ENCODE measurements at regions not wholly inside any gene's neighbourhood (a gene's known extent, or its start where the extent isn't known, plus 50 kb on each side); places are given as distances from the start of the nearest gene placed in this dataset.
"Not testable (repeated sequence)": the region's sequence is repeated elsewhere in the genome, so short reads cannot be mapped to it uniquely, and the experiment has no call there.

DNA sequence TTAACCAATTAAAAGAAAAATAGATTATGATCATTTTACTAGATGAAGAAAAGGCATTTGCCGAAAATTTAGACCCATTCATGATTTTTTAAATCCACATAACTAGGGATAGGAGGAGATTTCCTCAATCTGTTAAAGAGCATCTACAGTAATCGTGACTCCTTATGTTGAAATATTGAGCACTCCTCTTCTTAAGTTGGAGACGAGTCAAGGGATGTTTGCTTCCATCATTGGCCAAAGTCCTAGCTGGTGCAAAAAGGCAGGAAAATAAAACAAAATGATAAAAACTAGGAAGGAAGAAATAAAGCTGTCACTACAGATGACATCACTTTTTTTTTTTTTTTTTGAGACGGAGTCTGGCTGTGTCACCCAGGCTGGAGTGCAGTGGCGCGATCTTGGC lies 245.6 kb upstream of the KAZN start:
- no peaks in the 10 kb centered on the region for H3K27me3 ChIP-seq (ENCODE audit: control insufficient read depth in 1 of 2, insufficient read depth in 2 of 2, low read length in 2 of 2)
- H3K4me1 ChIP-seq (ENCODE audit: control insufficient read depth, insufficient read depth, low read length), result no peaks in the 10 kb centered on the region
- H3K27ac ChIP-seq (ENCODE audit: low read length), result no peak overlapping the region
- no peaks in the 10 kb centered on the region for H3K36me3 ChIP-seq (ENCODE audit: control insufficient read depth in 2 of 2, insufficient read depth in 2 of 2, low read length in 2 of 2)
- H3K4me3 ChIP-seq (ENCODE audit: low read length in 2 of 2), result no peak overlapping the region
- no peak overlapping the region for H3K9ac ChIP-seq (ENCODE audit: low read length in 2 of 2)
- peaks cover 0 to 7% of the 10 kb centered on the region in 2 donors for H3K9me3 ChIP-seq (ENCODE audit: control insufficient read depth in 2 of 2, low read length in 2 of 2)

DNA sequence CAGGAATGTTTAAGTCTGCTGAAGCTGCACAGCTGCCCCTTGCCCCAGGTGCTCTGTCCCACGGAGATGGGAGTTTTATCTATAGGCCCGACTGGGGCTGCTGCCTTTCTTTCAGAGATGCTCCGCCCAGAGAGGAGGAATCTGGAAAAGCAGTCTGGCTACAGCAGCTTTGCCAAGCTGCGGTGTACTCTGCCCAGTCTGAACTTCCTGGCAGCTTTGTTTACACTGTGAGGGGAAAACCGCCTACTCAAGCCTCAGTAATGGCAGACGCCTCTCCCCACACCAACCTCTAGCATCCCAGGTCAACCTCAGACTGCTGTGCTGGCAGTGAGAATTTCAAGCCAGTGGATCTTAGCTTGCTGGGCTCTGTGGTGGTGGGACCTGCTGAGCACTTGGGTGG lies 237.5 kb upstream of the KAZN start:
- H3K27ac ChIP-seq (ENCODE audit: low read length); H3K36me3 ChIP-seq (ENCODE audit: control insufficient read depth in 2 of 2, insufficient read depth in 2 of 2, low read length in 2 of 2); H3K9ac ChIP-seq (ENCODE audit: low read length in 2 of 2); H3K4me3 ChIP-seq (ENCODE audit: low read length in 2 of 2); H3K27me3 ChIP-seq (ENCODE audit: control insufficient read depth in 1 of 2, insufficient read depth in 2 of 2, low read length in 2 of 2); H3K4me1 ChIP-seq (ENCODE audit: control insufficient read depth, insufficient read depth, low read length): not testable (repeated sequence)
- peaks cover 0 to 12% of the 10 kb centered on the region in 2 donors for H3K9me3 ChIP-seq (ENCODE audit: control insufficient read depth in 2 of 2, low read length in 2 of 2)

DNA sequence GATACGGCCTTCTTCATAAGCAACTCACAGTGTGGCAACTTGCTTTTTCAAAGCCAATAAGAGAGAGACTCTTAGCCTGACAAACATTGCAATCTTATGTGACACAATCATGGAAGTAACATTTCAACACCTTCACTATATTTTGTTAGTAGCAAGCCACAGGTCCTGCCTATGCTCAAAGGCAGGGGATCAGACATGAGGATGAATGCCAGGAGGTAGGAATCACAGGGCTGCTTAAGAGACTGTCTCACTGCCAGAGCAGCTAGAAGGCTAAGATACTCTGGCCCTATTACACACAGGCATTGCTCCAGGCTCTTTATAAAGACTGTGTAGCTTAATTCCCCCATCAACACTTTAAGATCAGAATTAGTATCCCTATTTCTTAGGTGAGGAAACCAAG lies 236.2 kb upstream of the KAZN start:
- Histone ChIP-seq H3K4me1 (ENCODE audit: control insufficient read depth, insufficient read depth, low read length) (peaks cover 6% of the 10 kb centered on the region), H3K36me3 (ENCODE audit: control insufficient read depth in 2 of 2, insufficient read depth in 2 of 2, low read length in 2 of 2) (no peaks in the 10 kb centered on the region), H3K9ac (ENCODE audit: low read length in 2 of 2) (no peak overlapping the region), H3K27ac (ENCODE audit: low read length) (no peak overlapping the region), H3K9me3 (ENCODE audit: control insufficient read depth in 2 of 2, low read length in 2 of 2) (peaks cover 0 to 12% of the 10 kb centered on the region in 2 donors), H3K27me3 (ENCODE audit: control insufficient read depth in 1 of 2, insufficient read depth in 2 of 2, low read length in 2 of 2) (no peaks in the 10 kb centered on the region), H3K4me3 (ENCODE audit: low read length in 2 of 2) (no peak overlapping the region)

DNA sequence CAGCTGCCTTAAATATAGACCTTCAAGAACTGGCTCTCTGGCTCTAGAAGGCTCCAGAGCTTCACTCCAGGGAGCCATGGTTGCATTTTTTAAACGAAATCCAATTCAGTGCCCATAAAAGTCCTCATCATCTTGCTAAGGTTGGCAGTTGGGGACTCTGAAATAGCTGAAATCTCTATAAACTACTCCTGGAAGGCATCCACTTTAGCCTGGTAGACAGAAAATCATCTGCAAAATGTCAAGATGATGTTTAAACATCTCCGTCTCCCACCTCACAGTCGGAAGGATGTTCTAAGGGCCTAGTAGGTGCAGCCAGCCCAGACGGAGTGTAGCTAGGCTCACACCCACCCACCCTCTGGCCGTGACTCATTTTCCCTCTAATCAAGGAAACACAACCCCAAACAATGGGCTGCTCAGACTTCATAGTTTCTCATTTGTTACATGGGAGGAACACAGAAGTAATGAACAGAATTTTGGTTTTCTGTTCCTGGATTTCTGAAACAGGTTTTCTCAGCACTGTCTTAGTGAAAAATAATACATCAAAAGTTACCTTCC lies 235.4 kb upstream of the KAZN start:
- peaks cover 6% of the 10 kb centered on the region for H3K4me1 ChIP-seq (ENCODE audit: control insufficient read depth, insufficient read depth, low read length)
- peaks cover 0 to 12% of the 10 kb centered on the region in 2 donors for H3K9me3 ChIP-seq (ENCODE audit: control insufficient read depth in 2 of 2, low read length in 2 of 2)
- H3K36me3 ChIP-seq (ENCODE audit: control insufficient read depth in 2 of 2, insufficient read depth in 2 of 2, low read length in 2 of 2), result no peaks in the 10 kb centered on the region
- no peak overlapping the region for H3K27ac ChIP-seq (ENCODE audit: low read length)
- H3K27me3 ChIP-seq (ENCODE audit: control insufficient read depth in 1 of 2, insufficient read depth in 2 of 2, low read length in 2 of 2), result peaks cover 0 to 2% of the 10 kb centered on the region in 2 donors
- no peak overlapping the region for H3K4me3 ChIP-seq (ENCODE audit: low read length in 2 of 2)
- H3K9ac ChIP-seq (ENCODE audit: low read length in 2 of 2), result no peak overlapping the region

DNA sequence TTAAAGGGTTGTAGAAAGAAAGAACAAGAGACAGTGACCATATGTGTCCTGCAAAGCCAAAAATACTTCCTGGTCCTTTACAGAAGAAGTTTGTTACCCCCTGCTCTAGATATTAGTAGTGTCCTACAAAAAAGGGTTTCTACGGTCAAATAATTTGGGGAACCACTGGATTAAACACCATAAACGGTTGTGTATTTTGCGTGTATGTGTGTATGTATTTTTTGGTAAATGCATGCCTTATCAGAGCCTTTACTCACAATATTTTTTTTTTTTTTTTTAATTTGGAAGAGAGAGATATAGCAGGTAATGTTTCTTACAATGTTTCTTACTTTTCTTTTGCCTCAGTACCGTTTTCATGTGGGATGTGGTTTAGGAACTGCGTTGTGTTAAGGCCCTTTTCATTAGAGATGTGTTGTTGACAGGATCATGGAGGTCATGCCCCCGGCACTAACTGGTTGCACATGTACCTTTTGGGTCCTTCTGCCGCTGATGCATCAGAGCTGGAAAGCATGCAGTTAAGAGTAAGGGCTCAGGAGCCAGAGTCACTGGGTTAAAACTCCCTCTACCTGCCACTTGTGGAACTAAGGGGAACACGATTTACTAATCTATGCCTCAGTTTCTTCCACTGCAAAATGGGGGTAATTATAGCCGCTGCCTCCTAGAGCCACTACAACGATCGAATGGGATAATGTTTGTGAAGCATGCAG lies 234.6 kb upstream of the KAZN start:
- Histone ChIP-seq H3K9me3 (ENCODE audit: control insufficient read depth in 2 of 2, low read length in 2 of 2) (peaks cover 0 to 12% of the 10 kb centered on the region in 2 donors), H3K36me3 (ENCODE audit: control insufficient read depth in 2 of 2, insufficient read depth in 2 of 2, low read length in 2 of 2) (no peaks in the 10 kb centered on the region), H3K27ac (ENCODE audit: low read length) (no peak overlapping the region), H3K4me3 (ENCODE audit: low read length in 2 of 2) (no peak overlapping the region), H3K27me3 (ENCODE audit: control insufficient read depth in 1 of 2, insufficient read depth in 2 of 2, low read length in 2 of 2) (peaks cover 0 to 2% of the 10 kb centered on the region in 2 donors), H3K4me1 (ENCODE audit: control insufficient read depth, insufficient read depth, low read length) (peaks cover 6% of the 10 kb centered on the region), H3K9ac (ENCODE audit: low read length in 2 of 2) (no peak overlapping the region)

DNA sequence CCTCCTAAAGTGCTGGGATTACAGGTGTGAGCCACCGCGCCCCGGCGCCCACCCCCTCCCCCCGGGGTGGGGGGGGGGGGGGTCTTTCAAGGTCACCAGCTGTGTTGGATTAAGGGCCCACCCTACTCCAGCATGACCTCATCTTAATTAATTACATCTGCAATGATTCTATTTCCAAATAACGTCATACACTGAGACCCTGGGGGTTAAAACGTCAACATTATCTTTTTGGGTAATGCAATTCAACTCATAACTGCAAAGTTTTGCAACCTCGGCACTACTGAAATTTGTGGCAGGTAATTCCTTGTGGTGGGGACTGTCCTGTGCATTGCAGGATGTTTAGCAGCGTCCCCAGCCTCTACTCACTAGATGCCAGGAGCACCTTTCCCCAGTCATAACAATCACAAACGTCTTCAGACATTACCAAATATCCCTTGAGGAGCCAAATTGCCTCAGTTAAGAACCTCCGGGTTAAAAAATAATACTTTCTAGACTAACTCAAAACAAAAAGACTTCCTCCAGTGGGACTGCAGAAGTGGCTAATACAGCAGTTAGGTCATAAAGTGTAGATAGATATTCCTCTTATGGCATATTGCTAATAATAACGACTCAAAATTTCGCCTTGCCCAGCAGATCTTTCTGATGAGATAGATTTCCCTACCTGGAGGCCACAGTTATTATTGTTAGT lies 233.0 kb upstream of the KAZN start:
- no peak overlapping the region for H3K27ac ChIP-seq (ENCODE audit: low read length)
- peaks cover 0 to 12% of the 10 kb centered on the region in 2 donors for H3K27me3 ChIP-seq (ENCODE audit: control insufficient read depth in 1 of 2, insufficient read depth in 2 of 2, low read length in 2 of 2)
- H3K9ac ChIP-seq (ENCODE audit: low read length in 2 of 2), result no peak overlapping the region
- peaks cover 0 to 9% of the 10 kb centered on the region in 2 donors for H3K9me3 ChIP-seq (ENCODE audit: control insufficient read depth in 2 of 2, low read length in 2 of 2)
- H3K4me1 ChIP-seq (ENCODE audit: control insufficient read depth, insufficient read depth, low read length), result peaks cover 6% of the 10 kb centered on the region
- H3K36me3 ChIP-seq (ENCODE audit: control insufficient read depth in 2 of 2, insufficient read depth in 2 of 2, low read length in 2 of 2), result no peaks in the 10 kb centered on the region
- H3K4me3 ChIP-seq (ENCODE audit: low read length in 2 of 2), result no peak overlapping the region

DNA sequence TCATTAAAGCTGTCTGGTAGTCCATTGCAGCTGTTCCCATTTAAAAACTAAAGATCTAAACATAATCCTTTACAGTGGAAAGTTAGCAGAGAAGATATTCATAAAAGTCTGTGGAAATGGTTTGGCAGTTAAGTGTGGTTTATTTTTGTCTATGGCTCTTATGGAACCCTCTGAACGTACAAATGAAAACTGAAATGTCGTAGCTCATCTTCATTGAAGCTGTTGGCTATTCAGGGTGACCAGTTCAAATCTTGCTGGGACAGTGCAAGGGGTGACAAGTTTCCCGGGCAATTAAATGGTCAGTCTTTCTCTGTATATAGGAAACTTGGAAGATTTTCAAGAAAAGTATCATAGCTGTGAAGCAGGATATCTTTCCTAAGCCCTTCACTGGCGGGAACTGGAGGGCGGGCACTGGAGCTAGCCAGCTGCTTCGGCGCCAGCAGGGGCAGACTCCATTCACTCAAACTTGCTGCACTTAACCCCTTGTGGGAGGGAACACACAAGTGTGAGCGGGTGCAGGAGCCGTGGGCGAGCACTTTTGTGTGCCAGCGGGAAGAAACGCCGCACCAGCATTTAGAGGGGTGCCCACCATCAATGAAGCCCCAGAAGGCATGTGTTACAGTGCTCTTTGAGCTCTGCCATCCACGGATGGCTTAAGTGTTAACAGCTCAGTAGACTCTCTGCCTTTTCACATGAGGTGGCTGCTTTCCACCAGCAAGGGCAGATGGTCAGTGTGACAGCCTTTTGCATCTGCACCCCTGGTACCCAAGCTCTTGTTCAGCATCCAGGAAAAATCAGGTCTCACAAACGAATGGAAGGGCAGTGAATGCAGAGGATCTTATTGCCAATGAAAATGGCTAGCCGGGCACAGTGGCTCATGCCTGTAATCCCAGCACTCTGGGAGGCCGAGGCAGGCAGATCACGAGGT lies 232.1 kb upstream of the KAZN start:
- H3K4me3 ChIP-seq (ENCODE audit: low read length in 2 of 2), result peak overlapping the region; percentile 23 to 64
- H3K36me3 ChIP-seq (ENCODE audit: control insufficient read depth in 2 of 2, insufficient read depth in 2 of 2, low read length in 2 of 2), result no peaks in the 10 kb centered on the region
- peaks cover 0 to 12% of the 10 kb centered on the region in 2 donors for H3K27me3 ChIP-seq (ENCODE audit: control insufficient read depth in 1 of 2, insufficient read depth in 2 of 2, low read length in 2 of 2)
- peaks cover 6% of the 10 kb centered on the region for H3K4me1 ChIP-seq (ENCODE audit: control insufficient read depth, insufficient read depth, low read length)
- H3K9me3 ChIP-seq (ENCODE audit: control insufficient read depth in 2 of 2, low read length in 2 of 2), result peaks cover 0 to 9% of the 10 kb centered on the region in 2 donors
- H3K9ac ChIP-seq (ENCODE audit: low read length in 2 of 2), result no peak overlapping the region
- H3K27ac ChIP-seq (ENCODE audit: low read length), result no peak overlapping the region

DNA sequence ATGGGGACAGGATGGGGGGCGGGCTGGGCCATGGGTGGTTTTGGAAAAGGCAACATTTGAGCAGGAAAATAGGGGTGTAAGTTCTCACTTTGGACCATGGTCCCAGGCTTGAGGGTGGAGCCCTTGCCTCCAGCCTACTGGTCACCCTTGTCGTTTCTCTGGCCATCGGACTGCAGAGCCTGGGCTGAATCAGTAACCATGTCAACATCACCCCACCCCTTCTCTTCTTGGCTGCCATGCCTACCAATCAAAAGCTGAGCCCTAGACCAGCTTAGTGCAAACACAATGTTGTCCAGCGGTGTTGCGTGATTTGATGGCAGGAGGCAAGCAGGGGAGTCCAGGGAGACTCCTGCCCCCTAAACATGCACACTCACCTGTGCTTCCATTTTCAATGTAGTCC lies 231.0 kb upstream of the KAZN start:
- H3K27ac ChIP-seq (ENCODE audit: low read length), result no peak overlapping the region
- no peaks in the 10 kb centered on the region for H3K36me3 ChIP-seq (ENCODE audit: control insufficient read depth in 2 of 2, insufficient read depth in 2 of 2, low read length in 2 of 2)
- H3K4me3 ChIP-seq (ENCODE audit: low read length in 2 of 2), result no peak overlapping the region
- peaks cover 6% of the 10 kb centered on the region for H3K4me1 ChIP-seq (ENCODE audit: control insufficient read depth, insufficient read depth, low read length)
- H3K9me3 ChIP-seq (ENCODE audit: control insufficient read depth in 2 of 2, low read length in 2 of 2), result peaks cover 0 to under 1% of the 10 kb centered on the region in 2 donors
- peaks cover 0 to 12% of the 10 kb centered on the region in 2 donors for H3K27me3 ChIP-seq (ENCODE audit: control insufficient read depth in 1 of 2, insufficient read depth in 2 of 2, low read length in 2 of 2)
- no peak overlapping the region for H3K9ac ChIP-seq (ENCODE audit: low read length in 2 of 2)

DNA sequence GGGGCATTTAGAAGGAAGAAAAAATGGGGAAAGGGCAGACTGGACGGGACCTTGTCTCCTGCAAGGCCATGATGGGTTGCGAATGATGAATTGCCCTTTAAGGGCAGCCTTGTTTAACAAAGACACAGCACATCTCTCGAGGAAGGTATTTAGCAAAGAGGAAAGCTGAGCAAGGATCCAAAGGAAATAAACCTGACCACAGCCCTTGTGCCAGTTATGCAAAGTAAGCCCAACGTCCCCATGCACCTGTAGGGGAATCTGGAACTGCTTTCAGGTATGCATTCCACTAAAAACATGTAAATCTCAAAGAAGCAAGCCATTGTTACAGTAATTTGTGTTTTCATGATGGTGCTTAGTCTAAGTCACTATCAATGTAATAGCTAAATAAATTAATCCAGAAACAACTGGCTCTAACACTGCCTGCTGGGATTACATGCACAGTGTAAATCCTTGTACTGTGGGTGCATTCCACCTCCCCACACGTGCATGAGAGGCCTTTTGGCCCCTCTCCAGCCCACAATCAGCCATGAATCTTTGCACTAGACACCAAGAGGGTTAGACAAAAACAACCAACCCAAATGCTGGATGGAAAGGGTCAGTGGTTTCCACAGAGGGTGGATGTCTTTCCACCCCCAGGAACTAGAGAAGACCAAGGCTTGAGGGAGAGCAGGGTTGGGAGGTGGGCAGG lies 228.8 kb upstream of the KAZN start:
- H3K4me1 ChIP-seq (ENCODE audit: control insufficient read depth, insufficient read depth, low read length), result peaks cover 6% of the 10 kb centered on the region
- H3K27me3 ChIP-seq (ENCODE audit: control insufficient read depth in 1 of 2, insufficient read depth in 2 of 2, low read length in 2 of 2), result peaks cover 0 to 12% of the 10 kb centered on the region in 2 donors
- no peaks in the 10 kb centered on the region for H3K9me3 ChIP-seq (ENCODE audit: control insufficient read depth in 2 of 2, low read length in 2 of 2)
- no peak overlapping the region for H3K27ac ChIP-seq (ENCODE audit: low read length)
- no peak overlapping the region for H3K4me3 ChIP-seq (ENCODE audit: low read length in 2 of 2)
- H3K9ac ChIP-seq (ENCODE audit: low read length in 2 of 2), result no peak overlapping the region
- H3K36me3 ChIP-seq (ENCODE audit: control insufficient read depth in 2 of 2, insufficient read depth in 2 of 2, low read length in 2 of 2), result no peaks in the 10 kb centered on the region
